Body of pancreas (tissue), 4 donors: ENCODE measurements at regions not wholly inside any gene's neighbourhood (a gene's known extent, or its start where the extent isn't known, plus 50 kb on each side); places are given as distances from the start of the nearest gene placed in this dataset.

Experiments used
- CTCF ChIP-seq, 7 experiments: fragments of 450-650 bp in 4 of 7; fragments of 200-600 bp in 3 of 7; sonication (generic) in 3 of 7; IDR thresholded peaks; one replicate each; pipeline ENCODE4 v1.5.1; 2016 to 2019; ENCODE audit warnings: antibody characterized with exemption in 7 of 7
- POLR2A ChIP-seq, 3 donors: fragments of 450-650 bp; IDR thresholded peaks; one replicate each; pipeline ENCODE4 v1.6.1; 2016; ENCODE audit warnings: antibody characterized with exemption in 3 of 3, mild to moderate bottlenecking in 2 of 3

GRCh38 chr20:54379893-54380584 is 95.4 kb upstream of the DOK5 start:
- TF ChIP-seq CTCF (IDR thresholded peaks at IDR 0.05) (no peak), POLR2A (IDR thresholded peaks at IDR 0.05) (no peak)
